Activated CD4-positive, alpha-beta T cell treated with anti-CD3 and anti-CD28 coated beads, Interleukin-2, Interleukin-6, amounts not matched to agents 100 ng/mL and 50 ng/mL, durations not matched to agents 16 hours and 8 hours (primary cell): ENCODE measurements at regions not wholly inside any gene's neighbourhood (a gene's known extent, or its start where the extent isn't known, plus 50 kb on each side); places are given as distances from the start of the nearest gene placed in this dataset.
A peak's percentile ranks its signal among the peaks of the same experiment; 100 is the strongest.
"Not testable (repeated sequence)": the region's sequence is repeated elsewhere in the genome, so short reads cannot be mapped to it uniquely, and the experiment has no call there.

Experiments
- DNase-seq: peaks from one replicate; pipeline ENCODE4 v3.0.0-alpha.2; 2020

DNA sequence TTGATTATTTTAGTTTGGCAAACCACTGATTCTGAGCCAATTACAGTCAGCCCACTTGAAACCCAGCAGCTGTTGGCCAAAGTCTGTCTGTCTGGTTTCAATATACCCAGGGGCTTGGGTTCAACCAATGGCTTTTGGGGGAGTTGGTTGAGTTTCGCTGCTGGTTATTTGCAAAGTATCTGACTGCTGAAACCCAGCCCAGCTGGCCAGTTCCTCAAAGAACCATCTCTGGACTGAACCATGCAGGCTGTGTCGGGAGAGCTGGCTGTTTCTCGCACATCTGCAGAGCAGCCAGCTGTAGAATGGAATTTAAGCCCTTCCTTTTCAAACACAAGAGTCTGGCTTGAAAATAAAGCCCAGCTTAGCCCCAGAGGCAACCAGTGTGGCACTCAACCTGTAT, 66.0 kb upstream of the PAX7 start:
- no peak for DNase-seq

DNA sequence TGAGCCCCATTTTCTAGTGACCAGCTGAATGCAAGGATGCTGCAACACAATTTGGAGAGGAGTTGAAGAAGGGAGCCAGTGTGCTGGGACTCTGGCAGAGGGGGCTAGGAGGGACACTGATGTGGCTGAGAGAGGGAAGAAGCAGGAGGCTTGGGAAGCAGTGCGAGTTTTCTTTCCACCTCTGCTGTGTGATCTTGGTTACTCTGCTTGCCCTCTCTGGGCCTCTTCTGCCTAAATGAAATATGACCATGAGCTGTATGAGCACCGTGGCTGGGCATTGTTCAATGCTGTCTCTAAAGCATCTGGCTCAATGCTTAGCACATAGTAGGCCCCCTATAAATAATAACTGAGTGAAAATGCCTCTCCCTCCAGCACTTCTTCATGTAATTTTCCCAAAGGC, 65.3 kb upstream of the PAX7 start:
- DNase-seq, result no peak

DNA sequence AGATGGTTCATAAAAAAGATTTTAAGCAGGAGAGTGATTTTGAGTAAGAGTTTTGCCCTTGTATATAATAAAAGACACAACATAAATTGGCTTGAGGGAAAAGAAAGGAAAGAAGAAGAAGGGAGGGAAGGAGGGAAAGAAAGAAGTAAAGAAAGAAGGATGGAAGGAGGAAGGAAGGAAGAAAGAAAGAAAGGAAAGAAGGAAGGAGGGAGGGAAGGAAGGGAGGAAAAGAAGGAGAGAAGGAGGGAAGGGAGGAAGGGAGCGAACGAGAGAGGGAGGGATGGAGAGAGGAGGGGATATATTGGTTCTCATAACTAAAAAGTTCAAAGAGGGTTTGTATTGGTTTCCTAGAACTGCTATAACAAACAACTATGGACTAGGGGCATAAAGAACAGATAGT, 62.2 kb upstream of the PAX7 start:
- no peak for DNase-seq

DNA sequence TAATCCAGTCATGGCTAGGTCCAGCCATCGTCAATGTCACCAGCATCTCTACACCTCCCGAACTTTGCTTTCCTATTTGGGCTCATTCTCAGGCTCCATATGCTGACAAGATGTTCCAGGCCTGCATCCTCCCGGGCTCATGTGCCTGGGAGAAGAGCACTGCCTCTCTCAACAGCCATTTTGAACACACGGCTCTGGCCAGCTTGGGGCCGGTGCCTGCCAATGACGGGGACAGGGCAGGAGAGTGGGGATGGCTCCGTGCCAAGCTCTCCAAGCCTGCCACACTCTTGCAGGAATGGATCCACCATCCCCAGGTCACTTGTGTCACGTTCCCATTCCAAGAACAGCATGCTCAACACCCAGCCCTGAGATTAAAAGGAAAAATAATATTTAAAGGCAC, 61.4 kb upstream of the PAX7 start:
- no peak for DNase-seq

DNA sequence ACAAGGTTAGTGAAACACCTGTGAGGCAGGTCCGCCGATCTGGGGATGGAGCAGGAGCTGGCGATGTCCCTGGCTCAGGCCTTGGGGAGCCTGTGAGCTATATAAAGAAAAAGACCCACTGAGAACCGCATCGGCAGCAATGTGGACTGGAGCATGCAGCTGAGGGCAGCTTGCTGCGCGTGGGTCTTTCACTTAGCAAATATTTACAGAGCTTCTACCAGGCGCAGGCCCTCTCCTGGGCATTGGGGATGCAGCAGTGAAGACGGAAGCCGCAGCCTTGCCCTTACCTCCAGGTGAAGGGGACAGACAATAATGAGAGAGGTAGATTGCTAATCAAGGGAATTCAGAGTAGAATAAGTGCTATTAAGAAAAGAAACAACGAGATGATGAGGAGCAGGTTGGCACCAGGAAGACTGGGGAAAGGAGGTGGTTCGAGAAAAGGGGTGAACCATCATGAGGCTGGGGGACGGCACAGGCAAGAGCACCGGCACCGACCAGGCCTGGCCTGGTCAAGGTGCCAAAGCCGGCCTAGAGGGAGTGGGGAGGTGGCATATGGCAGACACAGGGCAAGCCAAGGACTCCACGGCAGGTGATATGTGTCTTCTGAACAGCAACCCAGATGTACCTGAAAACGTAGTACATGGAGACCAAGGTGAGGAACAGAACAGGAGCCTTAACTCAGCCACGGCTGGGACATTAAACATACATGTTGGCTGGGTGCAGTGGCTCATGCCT, 60.7 kb upstream of the PAX7 start:
- no peak for DNase-seq

DNA sequence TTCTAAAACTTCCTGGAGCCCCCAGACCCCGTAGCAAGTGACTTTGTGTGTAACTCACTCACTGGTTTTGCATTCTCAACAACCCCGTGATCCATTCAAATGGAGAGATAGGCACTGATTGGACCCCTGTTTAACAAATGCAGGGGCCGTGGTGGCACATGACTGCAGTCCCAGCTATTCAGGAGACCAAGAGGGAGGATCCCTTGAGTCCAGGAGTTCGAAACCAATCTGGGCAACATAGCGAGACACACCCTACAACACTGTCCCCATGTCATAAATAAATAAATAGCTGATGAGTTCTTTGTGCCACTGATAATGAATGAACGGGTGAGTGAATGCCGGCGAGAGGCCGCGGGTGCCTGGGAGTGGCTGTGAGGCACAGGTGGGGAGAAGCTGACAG, 59.4 kb upstream of the PAX7 start:
- DNase-seq, result no peak

DNA sequence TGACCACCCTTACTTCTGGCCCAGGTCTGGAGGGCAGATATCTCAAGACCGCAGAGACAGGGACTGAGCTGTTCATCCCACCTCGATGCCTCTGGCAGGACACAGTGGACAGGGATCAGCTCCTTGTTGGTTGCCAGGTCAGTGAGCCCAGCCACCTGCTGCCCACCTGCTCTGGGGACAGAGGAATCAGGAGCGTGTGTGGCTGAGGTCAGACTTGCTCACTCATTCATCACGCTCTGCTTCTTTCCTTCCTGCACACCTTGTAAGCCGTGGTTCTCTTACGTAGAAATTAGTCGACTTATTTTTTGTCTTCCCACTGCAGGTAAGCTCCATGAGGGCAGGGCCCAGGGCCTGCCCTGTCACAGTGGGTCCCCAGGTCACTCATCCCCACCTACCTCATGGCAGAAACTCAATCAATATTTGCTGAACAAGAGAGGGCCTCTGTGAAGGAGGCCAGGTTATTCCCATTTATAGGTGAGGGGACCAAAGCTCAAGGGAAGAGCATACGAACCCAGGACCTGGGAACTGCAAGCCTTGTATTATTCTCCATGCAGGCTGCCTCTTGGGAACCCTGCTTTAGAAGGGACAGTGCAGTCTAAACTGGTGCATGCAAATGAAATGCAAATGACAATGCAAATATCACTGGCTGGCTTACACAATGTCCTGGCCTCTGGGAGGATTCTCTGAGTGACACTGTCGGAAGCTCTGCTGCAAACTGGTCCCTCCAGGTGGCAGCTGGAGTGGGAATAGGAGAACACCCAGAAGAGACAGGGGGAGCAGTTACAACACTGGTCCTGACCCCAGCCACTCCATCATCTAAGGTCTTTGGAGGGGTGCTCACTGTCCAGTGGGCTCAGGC, 58.4 kb upstream of the PAX7 start:
- no peak for DNase-seq

DNA sequence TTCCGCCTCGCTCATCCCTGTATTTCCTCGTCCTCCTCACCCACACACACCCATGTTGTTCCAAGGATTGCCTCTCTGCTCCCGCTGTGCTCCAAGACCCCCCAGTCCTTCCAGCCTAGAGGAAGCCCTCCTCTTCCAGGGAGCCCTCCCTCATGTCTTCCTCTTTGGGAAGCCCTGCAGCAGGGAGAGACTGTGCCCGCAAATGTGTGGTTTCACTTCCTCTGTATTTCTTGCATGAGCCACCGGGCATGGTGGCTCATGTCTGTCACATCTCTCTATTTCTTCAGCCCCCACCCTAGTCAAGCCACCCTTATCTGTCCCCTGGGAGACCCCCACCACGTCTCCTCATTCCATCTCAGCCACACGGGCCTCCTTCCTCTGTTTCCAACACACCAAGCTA, 57.5 kb upstream of the PAX7 start:
- no peak for DNase-seq

DNA sequence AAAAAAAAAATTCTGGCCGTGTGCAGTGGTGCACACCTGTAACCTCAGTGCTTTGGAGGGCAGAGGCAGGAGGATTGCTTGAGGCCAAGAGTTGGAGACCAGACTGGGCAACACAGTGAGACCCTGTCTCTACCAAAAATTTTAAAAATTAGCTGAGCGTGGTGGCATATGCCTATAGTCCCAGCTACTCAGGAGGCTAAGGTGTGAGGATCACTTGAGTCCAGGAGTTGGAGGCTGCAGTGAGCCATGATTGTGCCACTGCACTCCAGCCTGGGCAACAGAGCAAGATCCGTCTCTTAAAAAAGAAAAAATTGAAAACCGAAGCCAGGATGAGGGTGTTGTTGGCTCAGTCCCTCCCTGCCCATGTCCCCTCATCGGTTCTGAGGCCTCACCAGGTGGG, 55.9 kb upstream of the PAX7 start:
- no peak for DNase-seq

DNA sequence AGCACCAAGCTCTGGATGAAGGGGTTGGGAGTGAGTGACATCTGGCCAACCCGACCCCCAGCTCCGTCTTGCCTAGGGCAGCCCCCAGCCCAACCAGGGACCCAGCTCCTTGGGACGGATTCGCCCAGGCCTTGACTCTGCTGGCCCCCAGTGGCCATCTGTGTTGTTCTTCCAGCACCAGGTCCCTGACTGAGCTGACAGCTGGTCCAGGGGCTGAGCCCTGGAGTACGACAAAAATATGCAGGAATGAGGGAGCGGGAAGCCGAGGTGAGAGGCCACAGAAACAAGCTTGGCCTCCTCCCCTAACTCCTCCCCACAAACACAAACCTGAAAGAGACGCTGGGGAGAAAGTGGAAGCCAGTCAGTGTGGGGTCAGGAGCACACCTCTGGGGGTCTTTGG, 55.0 kb upstream of the PAX7 start:
- DNase-seq, result peak; percentile 52

DNA sequence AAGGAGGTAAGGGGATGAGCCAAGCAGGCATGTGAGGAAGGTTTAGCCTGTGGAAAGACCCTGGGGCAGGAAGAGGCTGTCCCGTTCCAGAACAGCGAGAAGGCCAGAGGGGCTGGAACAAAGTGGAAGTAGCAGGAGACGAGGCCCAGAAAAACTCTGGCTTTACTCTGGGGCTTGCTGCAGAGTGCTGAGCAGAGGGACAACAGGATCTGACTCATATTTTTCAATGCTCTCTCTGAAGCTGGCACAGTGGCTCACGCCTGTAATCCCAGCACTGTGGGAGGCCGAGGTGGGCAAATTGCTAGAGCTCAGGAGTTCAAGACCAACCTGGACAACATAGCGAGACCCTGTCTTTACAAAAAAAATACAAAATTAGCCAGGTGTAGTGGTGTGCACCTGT, 52.4 kb upstream of the PAX7 start:
- DNase-seq, result no peak

DNA sequence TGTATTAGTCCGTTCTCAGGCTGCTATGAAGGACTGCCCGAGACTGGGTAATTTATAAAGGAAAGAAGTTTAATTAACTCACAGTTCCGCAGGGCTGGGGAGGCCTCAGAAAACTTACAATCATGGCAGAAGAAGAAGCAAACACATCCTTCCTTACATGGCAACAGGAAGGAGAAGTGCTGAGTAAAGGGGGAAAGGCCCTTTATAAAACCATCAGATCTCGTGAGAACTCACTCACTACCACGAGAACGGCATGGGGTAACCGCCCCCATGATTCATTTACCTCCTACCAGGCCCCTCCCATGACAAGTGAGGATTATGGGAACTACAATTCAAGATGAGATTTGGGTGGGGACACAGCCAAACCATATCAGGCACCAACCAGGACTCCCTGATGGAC, 51.4 kb upstream of the PAX7 start:
- DNase-seq, result not testable (repeated sequence)

DNA sequence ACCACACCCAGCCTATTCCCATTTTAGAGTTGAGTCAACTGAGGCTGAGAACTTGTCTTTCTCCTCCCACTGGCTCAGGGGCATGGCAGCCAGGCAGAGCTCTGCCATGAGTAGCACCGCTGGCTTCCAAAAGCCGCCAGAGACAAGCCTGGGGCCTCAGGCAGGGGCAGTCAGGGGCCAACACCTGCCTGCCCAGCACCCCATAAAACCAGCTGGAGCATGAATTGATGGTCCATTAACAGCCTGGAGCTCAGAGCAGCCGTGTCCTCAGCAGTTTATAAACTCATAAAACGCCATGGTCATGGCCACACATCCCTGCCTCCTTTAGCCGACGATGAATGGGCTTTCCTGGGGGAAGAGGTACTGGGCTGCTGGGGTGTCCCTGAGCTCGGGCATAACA, 50.6 kb upstream of the PAX7 start:
- no peak for DNase-seq

DNA sequence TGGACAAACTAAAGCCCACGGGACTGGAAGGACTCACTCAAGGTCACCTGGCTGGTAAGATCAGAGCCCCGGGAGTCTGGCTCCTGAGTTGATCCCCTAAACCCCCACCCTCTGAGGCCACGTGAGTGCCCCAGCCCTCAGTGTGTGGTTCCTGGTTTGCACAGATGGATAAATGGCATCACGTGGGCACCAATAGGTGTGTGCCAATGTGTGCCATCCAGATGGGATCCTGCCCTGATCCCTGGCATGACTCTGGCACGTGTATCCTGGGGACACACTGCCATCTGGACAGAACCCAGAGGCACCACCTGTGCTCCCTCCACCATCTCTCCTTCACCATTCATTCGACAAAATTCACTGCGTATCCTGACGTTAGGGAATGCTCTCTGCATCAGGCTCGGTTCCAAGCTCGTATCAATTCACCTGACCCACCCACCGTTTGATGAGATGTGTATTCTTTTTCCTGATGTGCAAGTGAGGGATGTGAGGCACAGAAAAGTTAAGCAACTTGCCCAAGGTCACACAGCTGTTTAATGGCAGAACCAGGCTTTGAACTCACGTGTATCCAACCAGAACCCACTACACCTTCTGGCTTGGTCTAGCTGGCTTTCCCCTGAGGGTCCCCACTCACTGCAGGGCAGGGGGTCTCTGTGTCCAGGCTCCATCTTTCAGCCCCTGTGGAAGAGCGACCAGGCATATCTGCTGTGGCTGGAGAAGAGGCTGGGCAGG, 49.8 kb upstream of the PAX7 start:
- no peak for DNase-seq
